H1 (cell line): ENCODE measurements at regions not wholly inside any gene's neighbourhood (a gene's known extent, or its start where the extent isn't known, plus 50 kb on each side); places are given as distances from the start of the nearest gene placed in this dataset.

Experiments used
- CTCF ChIA-PET: fragments of 300-600 bp; sonication (Branson Sonifier 250); formaldehyde crosslinking; loops from one replicate; lab custom pipeline; 2021; ENCODE audit not compliant: partially characterized antibody; lab: Charles Lee
- POLR2A ChIA-PET: fragments of 300-600 bp; sonication (Branson Sonifier 250); formaldehyde crosslinking; loops from one replicate; lab custom pipeline; 2021; ENCODE audit warnings: inconsistent platforms; ENCODE audit not compliant: partially characterized antibody; lab: Charles Lee
- DNase-seq, 2 experiments: peaks; one replicate each; pipeline versions ENCODE4 v3.0.0 to v3.0.0-alpha.2; 2010 to 2022; ENCODE audit warnings: low spot score in 2 of 2, low read depth in 1 of 2, mixed read lengths in 1 of 2
- FAIRE-seq: peaks from 2 replicates; lab custom pipeline; 2011; peaks lifted over from hg19 to GRCh38; lab: Jason Lieb, UNC
- H2AFZ ChIP-seq: 2 replicates; pipeline ENCODE4 v1.8.1; 2012; ENCODE audit warnings: low read length, inconsistent platforms
- H2AK5ac ChIP-seq: 2 replicates; pipeline ENCODE4 v1.6.1; 2013; ENCODE audit warnings: low read depth, low read length
- H2BK120ac ChIP-seq: replicated peaks from 2 replicates; pipeline ENCODE3; 2013; ENCODE audit warnings: low read depth, low read length, inconsistent platforms
- H2BK12ac ChIP-seq: 2 replicates; pipeline ENCODE4 v1.6.1; 2013; ENCODE audit warnings: low read depth, low read length
- H2BK15ac ChIP-seq: 2 replicates; pipeline ENCODE4 v1.6.1; 2013; ENCODE audit warnings: low read length
- H2BK20ac ChIP-seq: 2 replicates; pipeline ENCODE4 v1.6.1; 2013; ENCODE audit warnings: low read length
- H2BK5ac ChIP-seq: 2 replicates; pipeline ENCODE4 v1.6.1; 2013; ENCODE audit warnings: low read depth, low read length
- H3K14ac ChIP-seq: 2 replicates; pipeline ENCODE4 v1.6.1; 2013; ENCODE audit warnings: inconsistent platforms; ENCODE audit not compliant: insufficient read length
- H3K18ac ChIP-seq: 2 replicates; pipeline ENCODE4 v1.6.1; 2013; ENCODE audit warnings: low read length; ENCODE audit errors: extremely low read depth
- H3K23ac ChIP-seq: 2 replicates; pipeline ENCODE4 v1.6.1; 2013; ENCODE audit warnings: inconsistent platforms; ENCODE audit not compliant: insufficient read length
- H3K23me2 ChIP-seq: 2 replicates; pipeline ENCODE4 v1.6.1; 2013; ENCODE audit warnings: low read depth, low read length
- H3K27ac ChIP-seq: 2 replicates; pipeline ENCODE4 v1.6.1; 2011; ENCODE audit warnings: low read depth, low read length, inconsistent platforms
- H3K27me3 ChIP-seq, 4 experiments: replicated peaks in 1 of 4; 1 replicate in 1 of 4; 2 replicates in 3 of 4; pipeline versions ENCODE4 v1.6.1 to v1.8.1; 2011 to 2013; ENCODE audit warnings: low read length in 3 of 4, mild to moderate bottlenecking in 3 of 4, inconsistent platforms in 2 of 4, mixed read lengths in 2 of 4, moderate library complexity in 1 of 4; ENCODE audit not compliant: control insufficient read depth in 3 of 4, insufficient read depth in 3 of 4; ENCODE audit errors: extremely low read depth in 1 of 4
- H3K36me3 ChIP-seq, 4 experiments: 2 replicates each; pipeline versions ENCODE4 v1.6.1 to v1.8.1; 2011 to 2013; ENCODE audit warnings: mild to moderate bottlenecking in 4 of 4, low read length in 3 of 4, moderate library complexity in 2 of 4, control low read depth in 1 of 4, inconsistent platforms in 1 of 4; ENCODE audit not compliant: insufficient read depth in 4 of 4, control insufficient read depth in 2 of 4
- H3K4ac ChIP-seq: replicated peaks from 2 replicates; pipeline ENCODE3; 2013; ENCODE audit warnings: low read length, low read depth, mixed read lengths, inconsistent platforms; ENCODE audit not compliant: insufficient read length
- H3K4me1 ChIP-seq, 4 experiments: replicated peaks in 1 of 4; 1 replicate in 1 of 4; 2 replicates in 3 of 4; pipeline versions ENCODE4 v1.6.1 to v1.8.1; 2011 to 2013; ENCODE audit warnings: low read length in 3 of 4, inconsistent platforms in 2 of 4, mixed read lengths in 1 of 4; ENCODE audit not compliant: insufficient read depth in 4 of 4, control insufficient read depth in 3 of 4
- H3K4me2 ChIP-seq, 2 experiments: 2 replicates each; pipeline versions ENCODE4 v1.6.1 to v1.8.1; 2011 to 2013; ENCODE audit warnings: low read depth in 2 of 2, low read length in 2 of 2, control low read depth in 1 of 2, inconsistent platforms in 1 of 2, mild to moderate bottlenecking in 1 of 2; ENCODE audit not compliant: insufficient read depth in 1 of 2
- H3K4me3 ChIP-seq, 4 experiments: fragments of 200-600, 300-600 bp in 1 of 4; sonication (generic), shearing (Covaris generic), sonication (Bioruptor Twin) in 1 of 4; 2 replicates each; pipeline versions ENCODE4 v1.5.1 to v1.8.1; 2011 to 2016; ENCODE audit warnings: low read length in 4 of 4, low read depth in 3 of 4, control low read depth in 2 of 4, inconsistent platforms in 2 of 4, mild to moderate bottlenecking in 2 of 4, mixed read lengths in 1 of 4, moderate library complexity in 1 of 4; ENCODE audit not compliant: insufficient read depth in 2 of 4; ENCODE audit errors: extremely low read depth in 1 of 4
- H3K56ac ChIP-seq: replicated peaks from 2 replicates; pipeline ENCODE3; 2013; ENCODE audit warnings: low read depth, mild to moderate bottlenecking, mixed read lengths, low read length, inconsistent platforms; ENCODE audit not compliant: insufficient read length
- H3K79me1 ChIP-seq: 2 replicates; pipeline ENCODE4 v1.6.1; 2013; ENCODE audit warnings: low read depth, low read length, control low read depth
- H3K79me2 ChIP-seq, 2 experiments: 2 replicates each; pipeline versions ENCODE4 v1.6.1 to v1.8.1; 2012 to 2013; ENCODE audit warnings: low read length in 2 of 2, mild to moderate bottlenecking in 2 of 2, inconsistent platforms in 1 of 2; ENCODE audit not compliant: insufficient read depth in 2 of 2, control insufficient read depth in 1 of 2
- H3K9ac ChIP-seq, 4 experiments: replicated peaks in 1 of 4; 1 replicate in 1 of 4; 2 replicates in 3 of 4; pipeline versions ENCODE4 v1.6.1 to v1.8.1; 2011 to 2013; ENCODE audit warnings: low read depth in 3 of 4, low read length in 3 of 4, control low read depth in 2 of 4, mild to moderate bottlenecking in 2 of 4, moderate library complexity in 2 of 4, inconsistent platforms in 1 of 4; ENCODE audit errors: extremely low read depth in 1 of 4
- H3K9me3 ChIP-seq, 2 experiments: 2 replicates each; pipeline versions ENCODE4 v1.6.1 to v1.8.1; 2012 to 2013; ENCODE audit warnings: mild to moderate bottlenecking in 2 of 2, moderate library complexity in 2 of 2, control low read depth in 1 of 2, inconsistent platforms in 1 of 2, low read depth in 1 of 2, low read length in 1 of 2, mixed read lengths in 1 of 2; ENCODE audit not compliant: insufficient read depth in 2 of 2
- H4K20me1 ChIP-seq, 2 experiments: replicated peaks in 1 of 2; 2 replicates each; pipeline versions ENCODE3 to v1.8.1; 2011 to 2013; ENCODE audit warnings: inconsistent platforms in 2 of 2, low read length in 2 of 2, mild to moderate bottlenecking in 1 of 2; ENCODE audit not compliant: insufficient read depth in 2 of 2, control insufficient read depth in 1 of 2
- H4K5ac ChIP-seq: 2 replicates; pipeline ENCODE4 v1.6.1; 2013; ENCODE audit warnings: low read length, low read depth, mixed read lengths, inconsistent platforms; ENCODE audit not compliant: insufficient read length
- H4K8ac ChIP-seq: 2 replicates; pipeline ENCODE4 v1.8.0; 2013; ENCODE audit warnings: mild to moderate bottlenecking, moderate library complexity, low read length, inconsistent platforms; ENCODE audit not compliant: insufficient read depth; ENCODE audit errors: extremely low read depth
- H4K91ac ChIP-seq: replicated peaks from 2 replicates; pipeline ENCODE3; 2013; ENCODE audit warnings: low read length, mixed read lengths, inconsistent platforms; ENCODE audit not compliant: insufficient read length
- POU5F1 ChIP-seq: IDR thresholded peaks from 2 replicates; pipeline ENCODE4 v1.6.1; 2011; ENCODE audit warnings: low read depth, mild to moderate bottlenecking, low read length, moderate library complexity
- SIRT6 ChIP-seq: IDR thresholded peaks from one replicate; pipeline ENCODE4 v1.7.1; 2012; ENCODE audit warnings: low read length, inconsistent platforms
- YY1 ChIP-seq: IDR thresholded peaks from 2 replicates; pipeline ENCODE4 v1.6.1; 2011; ENCODE audit warnings: low read depth, mild to moderate bottlenecking, low read length
- WGBS, 2 experiments: shearing (Covaris generic) in 1 of 2; methylation state at CpG; one replicate each; pipeline versions ENCODE4 v1.1.6 to v1.1.7; 2013 to 2015; ENCODE audit warnings: low lambda C conversion rate in 2 of 2, mixed read lengths in 2 of 2, inconsistent platforms in 1 of 2, low coverage in 1 of 2, missing lambda C conversion rate in 1 of 2; ENCODE audit not compliant: insufficient replicate concordance in 2 of 2, insufficient coverage in 1 of 2, insufficient read length in 1 of 2; ENCODE audit errors: extremely low coverage in 1 of 2, missing lambda C conversion rate in 1 of 2; 5-methylcytosine and 5-hydroxymethylcytosine counted together
- TF ChIP-seq, protein P1 (sequence below), 3 experiments: IDR thresholded peaks; 1 replicate in 2 of 3; 2 replicates in 1 of 3; pipeline versions ENCODE4 v1.5.1 to v1.6.1; 2011; ENCODE audit warnings: low read length in 3 of 3, mild to moderate bottlenecking in 3 of 3, inconsistent platforms in 2 of 3, low read depth in 1 of 3, moderate library complexity in 1 of 3; ENCODE audit not compliant: insufficient read depth in 1 of 3; ENCODE audit errors: control extremely low read depth in 1 of 3

DNA sequence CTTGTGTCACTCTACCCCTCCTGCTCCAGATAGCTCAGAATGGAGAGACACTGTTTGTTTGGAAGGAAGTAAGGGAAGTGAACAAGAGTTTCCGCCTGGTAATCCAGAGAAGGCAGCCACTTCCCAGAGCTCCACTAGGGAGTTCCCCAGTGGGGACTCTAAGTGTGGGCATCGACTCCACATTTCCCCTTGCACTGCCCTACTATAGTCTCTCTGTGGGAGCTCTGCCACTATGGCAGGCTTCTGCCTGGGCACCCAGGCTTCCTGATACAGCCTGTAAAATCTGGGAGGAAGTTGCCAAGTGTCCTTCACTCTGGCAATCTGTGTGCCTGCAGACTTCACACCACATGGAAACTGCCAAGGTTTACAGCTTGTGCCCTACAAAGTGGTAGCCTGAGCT lies 245.8 kb upstream of the DMD start:
- FAIRE-seq (no peak), DNase-seq (no peak)
- Histone ChIP-seq H2BK5ac (no peak overlapping the region), H3K9me3 (no peaks in the 10 kb centered on the region), H3K79me2 (no peaks in the 10 kb centered on the region), H3K23ac (no peak overlapping the region), H3K14ac (no peak overlapping the region), H3K27me3 (no peaks in the 10 kb centered on the region), H2BK120ac (no peak overlapping the region), H3K27ac (no peak overlapping the region), H3K4ac (no peak overlapping the region), H4K5ac (no peak overlapping the region), H2BK12ac (no peak overlapping the region), H3K4me1 (no peaks in the 10 kb centered on the region), H3K18ac (no peak overlapping the region), H4K20me1 (no peaks in the 10 kb centered on the region), H4K91ac (no peak overlapping the region), H3K9ac (no peak overlapping the region), H2AFZ (no peak overlapping the region), H3K56ac (no peak overlapping the region), H2AK5ac (no peak overlapping the region), H4K8ac (no peak overlapping the region), H3K4me2 (no peak overlapping the region), H2BK15ac (no peak overlapping the region), H3K36me3 (no peaks in the 10 kb centered on the region), H2BK20ac (no peak overlapping the region), H3K79me1 (no peaks in the 10 kb centered on the region), H3K4me3 (no peak overlapping the region), H3K23me2 (no peaks in the 10 kb centered on the region)
- TF ChIP-seq SIRT6 (no peak), POU5F1 (no peak), YY1 (no peak)
- TF ChIP-seq, protein P1, sequence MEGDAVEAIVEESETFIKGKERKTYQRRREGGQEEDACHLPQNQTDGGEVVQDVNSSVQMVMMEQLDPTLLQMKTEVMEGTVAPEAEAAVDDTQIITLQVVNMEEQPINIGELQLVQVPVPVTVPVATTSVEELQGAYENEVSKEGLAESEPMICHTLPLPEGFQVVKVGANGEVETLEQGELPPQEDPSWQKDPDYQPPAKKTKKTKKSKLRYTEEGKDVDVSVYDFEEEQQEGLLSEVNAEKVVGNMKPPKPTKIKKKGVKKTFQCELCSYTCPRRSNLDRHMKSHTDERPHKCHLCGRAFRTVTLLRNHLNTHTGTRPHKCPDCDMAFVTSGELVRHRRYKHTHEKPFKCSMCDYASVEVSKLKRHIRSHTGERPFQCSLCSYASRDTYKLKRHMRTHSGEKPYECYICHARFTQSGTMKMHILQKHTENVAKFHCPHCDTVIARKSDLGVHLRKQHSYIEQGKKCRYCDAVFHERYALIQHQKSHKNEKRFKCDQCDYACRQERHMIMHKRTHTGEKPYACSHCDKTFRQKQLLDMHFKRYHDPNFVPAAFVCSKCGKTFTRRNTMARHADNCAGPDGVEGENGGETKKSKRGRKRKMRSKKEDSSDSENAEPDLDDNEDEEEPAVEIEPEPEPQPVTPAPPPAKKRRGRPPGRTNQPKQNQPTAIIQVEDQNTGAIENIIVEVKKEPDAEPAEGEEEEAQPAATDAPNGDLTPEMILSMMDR (IDR thresholded peaks at IDR 0.05; ENCODE audit: control extremely low read depth in 1 of 3, insufficient read depth in 1 of 3, low read depth in 1 of 3, low read length in 3 of 3): no peak
- ChIA-PET CTCF (interaction anchor here (0.7 to 2.0 kb wide), 3 partner anchors 9 to 130 kb away, joined by 3 to 6 read pairs (median 4); no protein-coding TSS in a partner anchor), POLR2A (no interaction called here)
- WGBS, 2 experiments: 90% methylated on average over 2 of the region's 2 CpGs; no CpG with 5 or more reads in 1 of the 2 experiments
